ENCODE measurements at regions not wholly inside any gene's neighbourhood (a gene's known extent, or its start where the extent isn't known, plus 50 kb on each side); places are given as distances from the start of the nearest gene placed in this dataset.

GRCh38 chr5:173538654-173539053 is 77.8 kb downstream of the BOD1 start:
- H3K4me3 ChIP-seq (ENCODE audit: low read depth, low read length) = no peak overlapping the region
- H3K9me3 ChIP-seq (ENCODE audit: control insufficient read depth, insufficient read depth, low read length) = no peaks in the 10 kb centered on the region
- ChIA-PET CTCF (no interaction called here), POLR2A (no interaction called here)
- no peak for TF ChIP-seq CTCF (IDR thresholded peaks at IDR 0.05; ENCODE audit: low read depth, low read length)
- DNase-seq (ENCODE audit: low read depth, low spot score) = no peak
- no peaks in the 10 kb centered on the region for H3K27me3 ChIP-seq (ENCODE audit: control insufficient read depth, insufficient read depth, low read length)
- H3K27ac ChIP-seq (ENCODE audit: low read depth, low read length) = no peak overlapping the region

- TF ChIP-seq CTCF (IDR thresholded peaks at IDR 0.05; ENCODE audit: low read depth, low read length) = no peak
- DNase-seq (ENCODE audit: low read depth, low spot score) = no peak
- Histone ChIP-seq H3K27me3 (ENCODE audit: control insufficient read depth, insufficient read depth, low read length) (no peaks in the 10 kb centered on the region), H3K4me3 (ENCODE audit: low read depth, low read length) (no peak overlapping the region), H3K9me3 (ENCODE audit: control insufficient read depth, insufficient read depth, low read length) (no peaks in the 10 kb centered on the region), H3K27ac (ENCODE audit: low read depth, low read length) (no peak overlapping the region)
- ChIA-PET CTCF (no interaction called here), POLR2A (no interaction called here)
Measured at GRCh38 chr5:173538018-173538417, 78.4 kb downstream of the BOD1 start.

GRCh38 chr5:173537228-173537627 is 79.2 kb downstream of the BOD1 start:
- POLR2A ChIA-PET = no interaction called here
- no peak overlapping the region for H3K4me3 ChIP-seq (ENCODE audit: low read depth, low read length)
- CTCF ChIA-PET = no interaction called here

GRCh38 chr5:173535976-173536639 is 80.3 kb downstream of the BOD1 start:
- H3K4me3 ChIP-seq (ENCODE audit: low read depth, low read length) = no peak overlapping the region
- ChIA-PET POLR2A (no interaction called here), CTCF (no interaction called here)
- no peaks in the 10 kb centered on the region for H3K27me3 ChIP-seq (ENCODE audit: control insufficient read depth, insufficient read depth, low read length)
- no peaks in the 10 kb centered on the region for H3K9me3 ChIP-seq (ENCODE audit: control insufficient read depth, insufficient read depth, low read length)
- no peak for DNase-seq (ENCODE audit: low read depth, low spot score)
- no peak for TF ChIP-seq CTCF (IDR thresholded peaks at IDR 0.05; ENCODE audit: low read depth, low read length)
- no peak overlapping the region for H3K27ac ChIP-seq (ENCODE audit: low read depth, low read length)

More at GRCh38 chr5:173537228-173537627, 79.2 kb downstream of the BOD1 start:
- Histone ChIP-seq H3K27ac (ENCODE audit: low read depth, low read length) (no peak overlapping the region), H3K9me3 (ENCODE audit: control insufficient read depth, insufficient read depth, low read length) (no peaks in the 10 kb centered on the region), H3K27me3 (ENCODE audit: control insufficient read depth, insufficient read depth, low read length) (no peaks in the 10 kb centered on the region)
- TF ChIP-seq CTCF (IDR thresholded peaks at IDR 0.05; ENCODE audit: low read depth, low read length) = no peak
- DNase-seq (ENCODE audit: low read depth, low spot score) = no peak

- H3K27ac ChIP-seq (ENCODE audit: low read depth, low read length) = no peak overlapping the region
- no peak overlapping the region for H3K4me3 ChIP-seq (ENCODE audit: low read depth, low read length)
- no peaks in the 10 kb centered on the region for H3K9me3 ChIP-seq (ENCODE audit: control insufficient read depth, insufficient read depth, low read length)
- CTCF ChIA-PET = no interaction called here
- no peak for DNase-seq (ENCODE audit: low read depth, low spot score)
- TF ChIP-seq CTCF (IDR thresholded peaks at IDR 0.05; ENCODE audit: low read depth, low read length) = no peak
- H3K27me3 ChIP-seq (ENCODE audit: control insufficient read depth, insufficient read depth, low read length) = no peaks in the 10 kb centered on the region
- POLR2A ChIA-PET = no interaction called here
Measured at GRCh38 chr5:173535166-173535975, 81.1 kb downstream of the BOD1 start.
